SU-DHL-6 (cell line): ENCODE measurements at regions not wholly inside any gene's neighbourhood (a gene's known extent, or its start where the extent isn't known, plus 50 kb on each side); places are given as distances from the start of the nearest gene placed in this dataset.

Experiments
- H2AFZ ChIP-seq: fragments of 200-600 bp; sonication (generic); 2 replicates; pipeline ENCODE4 v1.6.1; 2014; ENCODE audit warnings: low read depth, mild to moderate bottlenecking, moderate library complexity, mixed read lengths, antibody characterized with exemption, low read length; ENCODE audit not compliant: severe bottlenecking
- H3F3A ChIP-seq: fragments of 200-600 bp; shearing (Covaris generic); 2 replicates; pipeline ENCODE4 v1.6.0; 2016; ENCODE audit warnings: antibody characterized with exemption, mild to moderate bottlenecking; ENCODE audit not compliant: insufficient read depth
- H3K27ac ChIP-seq: fragments of 200-600 bp; sonication (generic); 2 replicates; pipeline ENCODE4 v1.5.1; 2016; ENCODE audit warnings: low read depth, mild to moderate bottlenecking, low read length, moderate library complexity, mixed read lengths
- H3K27me3 ChIP-seq: fragments of 200-600 bp; sonication (generic), shearing (Covaris generic); 2 replicates; pipeline ENCODE4 v1.6.0; 2014; ENCODE audit warnings: mild to moderate bottlenecking, low read length
- H3K36me3 ChIP-seq: fragments of 200-600 bp; sonication (generic); 2 replicates; pipeline ENCODE4 v1.6.1; 2014; ENCODE audit warnings: mild to moderate bottlenecking, low read length, mixed read lengths
- H3K4me2 ChIP-seq: fragments of 300-600, 200-600 bp; shearing (Covaris generic), sonication (generic); 2 replicates; pipeline ENCODE4 v1.6.0; 2014; ENCODE audit warnings: low read length, low read depth, mild to moderate bottlenecking; ENCODE audit not compliant: poor library complexity, severe bottlenecking
- H3K4me3 ChIP-seq: fragments of 200-600 bp; sonication (generic); 2 replicates; pipeline ENCODE4 v1.5.1; 2014; ENCODE audit warnings: antibody characterized with exemption, low read length, mild to moderate bottlenecking, mixed read lengths; ENCODE audit not compliant: insufficient read depth, poor library complexity, severe bottlenecking
- H3K79me2 ChIP-seq: fragments of 200-600 bp; sonication (generic); 2 replicates; pipeline ENCODE4 v1.6.1; 2014; ENCODE audit warnings: mild to moderate bottlenecking, low read length, moderate library complexity; ENCODE audit not compliant: insufficient read depth
- H3K9ac ChIP-seq: fragments of 200-600 bp; sonication (generic); 2 replicates; pipeline ENCODE4 v1.7.0; 2014; ENCODE audit warnings: mild to moderate bottlenecking, low read length
- H3K9me2 ChIP-seq: fragments of 200-600 bp; sonication (generic); replicated peaks from 2 replicates; pipeline ENCODE4 v1.6.1; 2014; ENCODE audit warnings: low read length; ENCODE audit not compliant: insufficient read depth
- H3K9me3 ChIP-seq: fragments of 200-600 bp; sonication (generic); 2 replicates; pipeline ENCODE4 v1.6.1; 2014; ENCODE audit warnings: low read length, mixed read lengths; ENCODE audit not compliant: insufficient read depth
- H4K20me1 ChIP-seq: fragments of 200-600 bp; sonication (generic); 2 replicates; pipeline ENCODE4 v1.6.1; 2014; ENCODE audit warnings: low read depth, mild to moderate bottlenecking, antibody characterized with exemption, low read length, moderate library complexity, mixed read lengths
- EZH2phosphoT487 ChIP-seq: fragments of 200-600 bp; sonication (generic), shearing (Covaris generic); conservative IDR thresholded peaks from 2 replicates; pipeline ENCODE4 v1.6.1; 2018; ENCODE audit warnings: mild to moderate bottlenecking, antibody characterized with exemption, low read length, moderate library complexity, mixed read lengths
- TF ChIP-seq, protein P1 (sequence below): fragments of 200-600 bp; sonication (generic); IDR thresholded peaks from one replicate; pipeline ENCODE4 v1.5.1; 2017; ENCODE audit warnings: antibody characterized with exemption, mild to moderate bottlenecking, low read length, moderate library complexity; ENCODE audit not compliant: insufficient read depth, poor library complexity, severe bottlenecking

DNA sequence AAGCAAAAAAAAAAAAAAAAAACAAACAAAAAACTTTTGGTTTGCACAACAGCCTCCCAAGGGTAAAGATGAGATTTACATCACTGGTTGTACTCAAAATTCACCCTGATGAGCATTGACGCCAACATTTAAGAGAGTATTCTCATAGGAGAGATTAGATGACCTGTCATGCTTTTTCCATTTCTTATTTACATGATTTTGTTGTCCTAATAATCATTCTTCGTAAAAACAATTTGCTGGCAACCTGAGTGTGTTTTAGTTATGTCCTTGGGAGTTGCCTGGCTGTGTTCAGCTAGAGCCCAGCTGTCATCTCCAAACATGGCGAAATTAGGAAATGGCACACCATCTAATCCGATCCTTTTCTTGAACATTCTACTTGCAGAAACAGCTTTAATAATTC, 186.4 kb upstream of the MRPS30 start:
- H3K4me3 ChIP-seq: no peak overlapping the region
- no peaks in the 10 kb centered on the region for H3K36me3 ChIP-seq
- TF ChIP-seq EZH2phosphoT487: no peak
- TF ChIP-seq, protein P1, sequence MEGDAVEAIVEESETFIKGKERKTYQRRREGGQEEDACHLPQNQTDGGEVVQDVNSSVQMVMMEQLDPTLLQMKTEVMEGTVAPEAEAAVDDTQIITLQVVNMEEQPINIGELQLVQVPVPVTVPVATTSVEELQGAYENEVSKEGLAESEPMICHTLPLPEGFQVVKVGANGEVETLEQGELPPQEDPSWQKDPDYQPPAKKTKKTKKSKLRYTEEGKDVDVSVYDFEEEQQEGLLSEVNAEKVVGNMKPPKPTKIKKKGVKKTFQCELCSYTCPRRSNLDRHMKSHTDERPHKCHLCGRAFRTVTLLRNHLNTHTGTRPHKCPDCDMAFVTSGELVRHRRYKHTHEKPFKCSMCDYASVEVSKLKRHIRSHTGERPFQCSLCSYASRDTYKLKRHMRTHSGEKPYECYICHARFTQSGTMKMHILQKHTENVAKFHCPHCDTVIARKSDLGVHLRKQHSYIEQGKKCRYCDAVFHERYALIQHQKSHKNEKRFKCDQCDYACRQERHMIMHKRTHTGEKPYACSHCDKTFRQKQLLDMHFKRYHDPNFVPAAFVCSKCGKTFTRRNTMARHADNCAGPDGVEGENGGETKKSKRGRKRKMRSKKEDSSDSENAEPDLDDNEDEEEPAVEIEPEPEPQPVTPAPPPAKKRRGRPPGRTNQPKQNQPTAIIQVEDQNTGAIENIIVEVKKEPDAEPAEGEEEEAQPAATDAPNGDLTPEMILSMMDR: no peak
- no peaks in the 10 kb centered on the region for H3K9me3 ChIP-seq
- H4K20me1 ChIP-seq: no peaks in the 10 kb centered on the region
- no peak overlapping the region for H2AFZ ChIP-seq
- no peaks in the 10 kb centered on the region for H3K79me2 ChIP-seq
- H3F3A ChIP-seq: no peaks in the 10 kb centered on the region
- H3K27me3 ChIP-seq: no peaks in the 10 kb centered on the region
- no peak overlapping the region for H3K27ac ChIP-seq
- no peak overlapping the region for H3K9ac ChIP-seq
- H3K9me2 ChIP-seq: 0 out of 2 replicates have a peak, but pooled peaks cover 3% of the 10 kb centered on the region
- H3K4me2 ChIP-seq: no peak overlapping the region

DNA sequence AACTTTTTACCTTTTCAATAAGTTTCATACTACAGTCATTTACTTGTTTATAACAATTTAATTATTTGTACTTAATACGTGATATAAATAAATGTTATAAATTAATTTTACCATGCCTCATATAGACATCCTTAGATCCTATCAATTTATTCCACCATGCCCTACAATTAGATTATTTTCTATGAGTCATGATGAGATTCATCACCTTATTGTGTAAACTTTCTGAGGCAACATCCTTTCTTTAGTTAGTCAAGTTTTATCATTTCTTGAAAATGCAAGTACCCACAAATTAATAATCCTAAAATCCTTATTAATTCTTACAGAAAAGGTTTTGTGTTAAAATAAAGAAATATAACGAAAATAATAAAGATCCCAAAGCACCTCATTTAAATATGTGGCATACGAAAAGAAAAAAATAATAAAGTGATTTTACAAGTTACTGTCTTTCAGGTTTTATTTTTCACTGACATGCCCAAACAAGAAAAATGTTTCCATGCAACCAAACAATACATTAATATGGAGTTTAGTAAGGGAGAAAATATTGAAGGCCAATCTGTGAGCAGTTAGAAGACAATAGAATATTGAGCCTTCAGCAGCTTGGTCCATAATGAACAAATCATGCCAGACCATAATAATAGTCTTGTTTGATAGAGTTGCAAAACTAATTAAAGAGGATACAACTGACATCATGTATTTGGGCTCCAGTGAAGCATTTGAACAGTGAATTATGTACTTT, 188.7 kb upstream of the MRPS30 start:
- TF ChIP-seq, protein P1: no peak
- no peak for TF ChIP-seq EZH2phosphoT487
- Histone ChIP-seq H3K79me2 (no peaks in the 10 kb centered on the region), H3F3A (no peaks in the 10 kb centered on the region), H3K27ac (no peak overlapping the region), H3K27me3 (no peaks in the 10 kb centered on the region), H3K36me3 (no peaks in the 10 kb centered on the region), H2AFZ (no peak overlapping the region), H3K4me2 (no peak overlapping the region), H3K9me3 (no peaks in the 10 kb centered on the region), H3K9me2 (0 out of 2 replicates have a peak, but pooled peaks cover 3% of the 10 kb centered on the region), H4K20me1 (no peaks in the 10 kb centered on the region), H3K4me3 (no peak overlapping the region), H3K9ac (no peak overlapping the region)

DNA sequence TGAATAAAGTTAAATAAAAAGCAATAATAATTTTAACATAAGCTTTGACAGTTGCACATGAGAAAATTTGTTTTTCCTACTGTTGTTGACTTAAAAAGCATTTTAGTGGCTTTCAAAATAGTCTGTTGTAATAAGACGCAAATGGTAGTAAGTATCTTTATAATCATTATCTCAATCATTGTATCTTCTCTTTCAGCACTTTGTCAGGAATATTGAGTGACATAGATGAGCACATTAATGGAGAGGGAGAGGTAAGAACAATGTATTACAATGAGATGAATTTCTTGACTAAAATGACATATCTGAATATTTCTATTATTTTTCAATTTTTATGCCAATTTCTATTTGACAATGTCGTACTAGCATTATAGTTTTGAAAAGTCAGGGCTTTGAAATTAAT, 193.9 kb upstream of the MRPS30 start:
- no peak overlapping the region for H3K4me3 ChIP-seq
- H4K20me1 ChIP-seq: no peaks in the 10 kb centered on the region
- no peak for TF ChIP-seq EZH2phosphoT487
- TF ChIP-seq, protein P1: no peak

More for the DNA sequence above, 193.9 kb upstream of the MRPS30 start:
- no peak overlapping the region for H3K27ac ChIP-seq
- H3K79me2 ChIP-seq: no peaks in the 10 kb centered on the region
- H3K4me2 ChIP-seq: no peak overlapping the region
- no peaks in the 10 kb centered on the region for H3K9me2 ChIP-seq
- no peaks in the 10 kb centered on the region for H3K9me3 ChIP-seq
- no peaks in the 10 kb centered on the region for H3K27me3 ChIP-seq
- no peaks in the 10 kb centered on the region for H3K36me3 ChIP-seq
- no peaks in the 10 kb centered on the region for H3F3A ChIP-seq
- H3K9ac ChIP-seq: no peak overlapping the region
- H2AFZ ChIP-seq: no peak overlapping the region
